DMS153 treated with DMSO at 0.1 percent for 48 hours (cell line): ENCODE measurements at regions not wholly inside any gene's neighbourhood (a gene's known extent, or its start where the extent isn't known, plus 50 kb on each side); places are given as distances from the start of the nearest gene placed in this dataset.

Experiments
- DNase-seq: peaks from one replicate; lab custom pipeline; 2025; ENCODE audit not compliant: unreplicated experiment; lab: John Stamatoyannopoulos, UW

GRCh38 chr22:25365491-25366261 is 146.2 kb downstream of the CRYBB2 start:
- DNase-seq = peak; percentile 43

- no peak for DNase-seq
Measured at GRCh38 chr22:25366408-25366807, 147.0 kb downstream of the CRYBB2 start.

GRCh38 chr22:25366876-25367466 is 147.5 kb downstream of the CRYBB2 start:
- DNase-seq = no peak

- no peak for DNase-seq
Measured at GRCh38 chr22:25367756-25368155, 148.3 kb downstream of the CRYBB2 start.

GRCh38 chr22:25368271-25368670 is 148.8 kb downstream of the CRYBB2 start:
- DNase-seq = no peak

GRCh38 chr22:25369041-25369440 is 149.6 kb downstream of the CRYBB2 start:
- no peak for DNase-seq

- no peak for DNase-seq
Measured at GRCh38 chr22:25370322-25370721, 150.9 kb downstream of the CRYBB2 start.

- DNase-seq = no peak
Measured at GRCh38 chr22:25372000-25372595, 152.7 kb downstream of the CRYBB2 start.

GRCh38 chr22:25373961-25374360 is 154.5 kb downstream of the CRYBB2 start:
- DNase-seq = no peak

- DNase-seq = no peak
Measured at GRCh38 chr22:25374869-25375268, 155.4 kb downstream of the CRYBB2 start.

- no peak for DNase-seq
Measured at GRCh38 chr22:25375683-25376082, 156.2 kb downstream of the CRYBB2 start.

- DNase-seq = no peak
Measured at GRCh38 chr22:25377699-25378098, 158.3 kb downstream of the CRYBB2 start.

GRCh38 chr22:25380122-25380747 is 160.8 kb downstream of the CRYBB2 start:
- DNase-seq = no peak

- DNase-seq = no peak
Measured at GRCh38 chr22:25382762-25383161, 163.3 kb downstream of the CRYBB2 start.

- DNase-seq = no peak
Measured at GRCh38 chr22:25383278-25383820, 163.9 kb downstream of the CRYBB2 start.

- DNase-seq = no peak
Measured at GRCh38 chr22:25383892-25384291, 164.5 kb downstream of the CRYBB2 start.

GRCh38 chr22:25386538-25386884 is 167.1 kb downstream of the CRYBB2 start:
- no peak for DNase-seq

GRCh38 chr22:25388415-25388814 is 169.0 kb downstream of the CRYBB2 start:
- DNase-seq = no peak

- DNase-seq = no peak
Measured at GRCh38 chr22:25388866-25389540, 169.6 kb downstream of the CRYBB2 start.

- DNase-seq = no peak
Measured at GRCh38 chr22:25389541-25389919, 170.1 kb downstream of the CRYBB2 start.
